Caki2 (cell line): ENCODE measurements at regions not wholly inside any gene's neighbourhood (a gene's known extent, or its start where the extent isn't known, plus 50 kb on each side); places are given as distances from the start of the nearest gene placed in this dataset.

Experiments
- DNase-seq: peaks from one replicate; pipeline ENCODE4 v3.0.0-alpha.2; 2015; ENCODE audit warnings: low read depth
- in situ Hi-C: cut with HindIII; loops from 2 replicates; pipeline ENCODE4 v1.10.0; 2016; ENCODE audit warnings: low sequenced_read_pairs, low pct_unique_long_range_greater_than_20kb, mixed read lengths

DNA sequence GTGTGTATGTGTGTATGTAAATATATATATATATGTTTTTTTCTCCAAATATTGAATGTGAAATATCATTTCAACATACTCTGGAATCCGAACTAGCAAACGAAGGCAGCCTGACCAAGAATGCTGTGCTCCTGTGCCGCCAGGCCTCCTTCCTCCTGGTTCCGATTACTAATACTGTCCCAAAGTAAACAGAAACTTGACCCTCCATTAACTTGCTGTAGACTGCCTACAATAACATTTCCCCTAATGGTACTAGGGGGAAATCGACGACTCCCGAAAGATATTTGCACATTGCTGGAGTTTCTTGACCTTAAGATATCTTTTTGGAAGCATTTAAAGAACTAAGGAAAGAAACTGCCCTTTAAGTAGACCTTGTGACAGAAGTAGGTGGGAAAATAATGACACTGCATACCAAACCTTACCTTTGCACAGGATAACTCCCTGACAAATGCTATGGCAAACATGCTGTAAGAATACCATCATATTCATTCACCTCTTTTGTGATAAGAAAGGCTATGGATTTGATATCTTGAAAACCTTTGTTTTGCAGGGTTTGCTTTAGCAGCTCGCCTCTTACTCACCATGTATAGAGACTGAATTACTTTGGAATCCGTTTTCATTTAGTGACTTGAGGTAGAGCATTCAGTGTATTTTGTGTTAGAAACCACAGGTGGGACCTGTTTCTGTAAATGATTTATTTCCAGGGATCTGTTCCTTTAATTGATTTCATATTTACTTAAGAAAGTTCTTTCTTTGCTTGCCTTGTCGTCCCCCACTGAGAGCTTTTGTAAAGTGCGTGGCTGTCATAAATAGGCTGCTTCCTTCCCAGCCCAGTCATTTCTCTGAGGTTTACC, 80.1 kb downstream of the KLF5 start:
- in situ Hi-C loops, result no loop called here
- DNase-seq, result no peak

DNA sequence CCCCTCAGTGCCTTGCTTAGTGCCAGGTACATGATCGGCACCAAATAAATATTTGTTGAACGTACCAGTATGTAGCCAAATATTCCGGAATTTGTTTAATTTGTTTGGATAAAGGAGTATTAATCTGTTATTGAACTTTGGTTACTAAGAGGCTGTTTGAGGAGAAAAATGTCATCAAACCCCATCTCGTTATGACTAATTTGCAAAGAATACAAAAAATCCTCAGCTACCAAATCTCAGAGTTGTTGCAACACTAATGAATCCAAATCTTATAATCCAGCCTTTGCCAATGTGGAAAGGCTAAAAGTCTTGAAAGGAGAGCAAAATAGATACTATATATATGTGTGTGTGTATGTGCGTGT, 79.5 kb downstream of the KLF5 start:
- in situ Hi-C loops, result no loop called here

DNA sequence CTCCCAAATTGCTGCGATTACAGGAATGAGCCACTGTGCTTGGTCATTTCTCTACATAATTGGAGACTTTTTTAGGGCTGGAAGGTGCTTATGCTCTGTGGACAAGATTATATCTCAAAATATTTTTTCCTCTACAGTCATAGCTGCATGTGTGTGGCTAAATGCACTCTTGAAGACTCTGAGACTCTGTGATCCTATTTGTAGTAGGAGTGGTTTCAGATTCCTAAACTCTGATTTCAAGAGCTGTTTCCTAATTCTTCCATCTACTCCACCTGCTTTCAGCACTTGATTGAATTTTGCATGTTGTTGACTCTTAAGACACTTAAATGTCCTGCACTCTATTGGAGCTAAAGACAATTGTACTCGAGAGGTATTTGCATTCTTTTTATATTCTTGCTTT, 78.0 kb downstream of the KLF5 start:
- DNase-seq, result no peak
- in situ Hi-C loops, result no loop called here

More for the DNA sequence above, 79.5 kb downstream of the KLF5 start:
- DNase-seq, result no peak

DNA sequence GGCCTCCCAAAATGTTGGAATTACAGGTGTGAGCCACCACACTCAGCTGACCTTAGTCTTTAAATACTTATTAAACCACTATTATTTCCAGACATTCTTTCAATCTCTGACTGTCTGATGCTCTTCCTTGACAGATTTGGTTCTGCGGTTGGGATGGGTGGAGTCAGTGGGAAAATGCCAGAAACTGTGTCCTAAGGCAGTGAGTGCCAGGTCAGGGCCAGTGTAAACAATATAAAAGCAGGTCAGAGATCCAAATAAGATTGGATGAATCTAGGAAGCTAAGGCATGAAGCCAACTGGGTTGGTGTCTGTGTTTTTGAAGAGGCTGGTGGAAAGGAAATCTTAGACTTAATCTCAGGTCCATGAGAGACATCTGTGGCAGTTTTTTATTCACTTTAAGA, 74.7 kb downstream of the KLF5 start:
- in situ Hi-C loops, result no loop called here
- DNase-seq, result no peak

DNA sequence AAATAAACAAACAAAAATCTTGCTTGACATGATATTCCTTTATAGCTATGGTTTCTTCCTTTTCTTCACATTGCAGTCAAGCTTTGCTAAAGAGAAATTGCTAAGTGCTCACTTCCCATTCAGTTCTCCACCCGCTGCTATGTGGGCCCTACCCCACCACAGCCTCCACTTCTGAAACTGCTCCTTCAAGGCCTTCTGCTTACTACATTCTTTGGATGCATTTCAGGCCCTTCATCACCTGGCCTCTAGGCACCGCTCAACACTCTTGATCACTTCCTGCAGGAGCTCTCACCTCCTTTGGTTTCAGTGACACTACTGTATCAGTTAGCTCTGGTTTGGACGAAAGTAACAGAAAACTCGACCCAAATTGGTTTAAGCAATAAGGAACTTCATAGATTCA, 72.4 kb downstream of the KLF5 start:
- in situ Hi-C loops, result no loop called here

DNA sequence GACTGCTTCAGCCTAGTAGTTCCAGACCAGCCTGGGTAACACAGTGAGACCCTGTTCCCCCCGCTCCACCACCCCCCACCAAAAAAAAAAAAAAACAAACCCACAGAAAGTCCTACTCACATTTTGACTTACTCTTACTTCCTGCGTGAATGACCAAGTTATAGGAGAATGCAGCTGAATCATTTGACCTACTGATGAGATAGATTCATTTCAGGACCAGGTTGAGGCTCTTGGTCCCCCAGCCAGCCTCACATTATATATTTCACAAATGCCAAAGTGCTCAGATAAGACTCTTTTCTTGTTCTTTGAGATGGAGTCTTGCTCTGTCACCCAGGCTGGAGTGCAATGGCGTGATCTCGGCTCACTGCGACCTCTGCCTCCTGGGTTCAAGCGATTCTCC, 70.2 kb downstream of the KLF5 start:
- DNase-seq, result no peak
- in situ Hi-C loops, result no loop called here

More for the DNA sequence above, 72.4 kb downstream of the KLF5 start:
- DNase-seq, result no peak
